ENCODE measurements at regions not wholly inside any gene's neighbourhood (a gene's known extent, or its start where the extent isn't known, plus 50 kb on each side); places are given as distances from the start of the nearest gene placed in this dataset.

DNA sequence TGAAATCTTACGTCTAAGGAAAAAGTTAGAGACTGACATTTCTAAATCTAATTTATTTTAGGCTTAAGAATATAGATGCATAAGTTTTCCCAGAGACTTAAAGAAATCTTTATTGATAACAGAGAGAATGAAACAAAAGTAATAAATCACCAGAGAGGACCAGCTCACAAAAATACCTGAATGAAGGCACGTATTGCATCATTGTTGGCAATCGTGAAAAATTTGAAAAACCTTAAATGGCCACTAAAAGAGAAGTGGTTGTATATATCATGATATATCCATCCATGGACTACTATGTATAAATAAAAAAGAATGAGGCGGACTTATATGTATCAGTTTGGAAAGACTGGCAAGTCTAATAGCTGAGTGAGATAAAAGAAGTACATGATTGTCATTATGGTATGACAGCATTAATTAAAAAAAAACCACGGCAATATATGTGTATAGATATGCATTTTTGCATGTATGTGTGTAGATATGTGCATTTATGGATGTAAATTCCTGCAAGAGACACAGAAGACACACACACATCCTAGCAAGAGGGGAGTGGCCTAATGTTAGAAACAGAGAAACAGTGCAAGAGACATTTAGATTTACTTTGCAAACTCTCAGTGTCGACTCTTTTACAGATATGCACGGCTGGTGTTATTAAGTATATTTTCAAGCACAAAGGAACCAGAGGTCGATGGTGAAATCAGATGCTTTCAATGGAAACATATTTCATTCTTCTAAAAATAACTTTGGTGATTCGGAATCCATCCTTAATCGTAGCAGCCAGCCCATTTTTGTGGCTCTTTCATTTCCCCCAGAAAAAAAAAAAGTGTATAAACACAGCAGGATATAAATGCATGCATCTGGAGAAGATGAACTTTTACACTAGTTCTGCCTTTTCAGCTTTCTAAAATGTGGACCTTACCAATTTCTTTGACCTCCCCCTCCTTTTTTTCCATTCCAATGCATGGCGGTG lies 156.1 kb upstream of the SALL4 start:
- intact Hi-C loops (cut with DNase I): loop anchor here (5.0 kb wide), 1 partner anchor 1344 kb away; no protein-coding TSS in a partner anchor
- DNase-seq (ENCODE audit: extremely low spot score in 2 of 2): no peak
- H3K27ac ChIP-seq: no peak overlapping the region
- H3K9me3 ChIP-seq: no peaks in the 10 kb centered on the region
- no peak overlapping the region for H3K4me3 ChIP-seq
- H3K36me3 ChIP-seq: no peaks in the 10 kb centered on the region
- H3K27me3 ChIP-seq: no peaks in the 10 kb centered on the region
- H3K4me1 ChIP-seq: no peaks in the 10 kb centered on the region
- TF ChIP-seq, protein P1, sequence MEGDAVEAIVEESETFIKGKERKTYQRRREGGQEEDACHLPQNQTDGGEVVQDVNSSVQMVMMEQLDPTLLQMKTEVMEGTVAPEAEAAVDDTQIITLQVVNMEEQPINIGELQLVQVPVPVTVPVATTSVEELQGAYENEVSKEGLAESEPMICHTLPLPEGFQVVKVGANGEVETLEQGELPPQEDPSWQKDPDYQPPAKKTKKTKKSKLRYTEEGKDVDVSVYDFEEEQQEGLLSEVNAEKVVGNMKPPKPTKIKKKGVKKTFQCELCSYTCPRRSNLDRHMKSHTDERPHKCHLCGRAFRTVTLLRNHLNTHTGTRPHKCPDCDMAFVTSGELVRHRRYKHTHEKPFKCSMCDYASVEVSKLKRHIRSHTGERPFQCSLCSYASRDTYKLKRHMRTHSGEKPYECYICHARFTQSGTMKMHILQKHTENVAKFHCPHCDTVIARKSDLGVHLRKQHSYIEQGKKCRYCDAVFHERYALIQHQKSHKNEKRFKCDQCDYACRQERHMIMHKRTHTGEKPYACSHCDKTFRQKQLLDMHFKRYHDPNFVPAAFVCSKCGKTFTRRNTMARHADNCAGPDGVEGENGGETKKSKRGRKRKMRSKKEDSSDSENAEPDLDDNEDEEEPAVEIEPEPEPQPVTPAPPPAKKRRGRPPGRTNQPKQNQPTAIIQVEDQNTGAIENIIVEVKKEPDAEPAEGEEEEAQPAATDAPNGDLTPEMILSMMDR (IDR thresholded peaks at IDR 0.05): no peak
- TF ChIP-seq POLR2A (IDR thresholded peaks at IDR 0.05): no peak
- no peak for TF ChIP-seq POLR2AphosphoS5 (IDR thresholded peaks at IDR 0.05; ENCODE audit: insufficient read depth in 1 of 2, low read depth in 1 of 2)

DNA sequence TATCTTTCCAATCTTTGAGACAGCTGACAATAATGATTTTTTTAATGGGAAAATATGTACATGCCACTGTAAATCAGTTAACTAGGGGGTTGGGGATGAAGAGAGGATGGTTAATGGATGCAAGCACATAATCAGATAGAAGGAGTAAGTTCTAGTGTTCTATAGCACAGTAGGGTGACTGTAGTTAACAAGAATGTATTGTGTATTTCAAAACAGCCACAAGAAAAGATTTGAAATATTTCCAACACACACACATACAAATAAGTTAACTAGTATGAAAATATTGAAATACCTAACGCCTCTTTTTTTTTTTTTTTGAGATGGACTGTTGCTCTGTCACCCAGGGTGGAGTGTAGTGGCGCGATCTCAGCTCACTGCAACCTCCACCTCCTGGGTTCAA lies 153.4 kb upstream of the SALL4 start:
- TF ChIP-seq POLR2A (IDR thresholded peaks at IDR 0.05): no peak
- TF ChIP-seq, protein P1 (IDR thresholded peaks at IDR 0.05): no peak
- no peak for TF ChIP-seq POLR2AphosphoS5 (IDR thresholded peaks at IDR 0.05; ENCODE audit: insufficient read depth in 1 of 2, low read depth in 1 of 2)
- intact Hi-C loops (cut with DNase I): loop anchor here (5.0 kb wide), 1 partner anchor 1347 kb away; no protein-coding TSS in a partner anchor
- no peak overlapping the region for H3K27ac ChIP-seq
- no peaks in the 10 kb centered on the region for H3K4me1 ChIP-seq
- H3K27me3 ChIP-seq: no peaks in the 10 kb centered on the region
- H3K4me3 ChIP-seq: no peak overlapping the region
- H3K36me3 ChIP-seq: no peaks in the 10 kb centered on the region
- H3K9me3 ChIP-seq: no peaks in the 10 kb centered on the region
- no peak for DNase-seq (ENCODE audit: extremely low spot score in 2 of 2)

DNA sequence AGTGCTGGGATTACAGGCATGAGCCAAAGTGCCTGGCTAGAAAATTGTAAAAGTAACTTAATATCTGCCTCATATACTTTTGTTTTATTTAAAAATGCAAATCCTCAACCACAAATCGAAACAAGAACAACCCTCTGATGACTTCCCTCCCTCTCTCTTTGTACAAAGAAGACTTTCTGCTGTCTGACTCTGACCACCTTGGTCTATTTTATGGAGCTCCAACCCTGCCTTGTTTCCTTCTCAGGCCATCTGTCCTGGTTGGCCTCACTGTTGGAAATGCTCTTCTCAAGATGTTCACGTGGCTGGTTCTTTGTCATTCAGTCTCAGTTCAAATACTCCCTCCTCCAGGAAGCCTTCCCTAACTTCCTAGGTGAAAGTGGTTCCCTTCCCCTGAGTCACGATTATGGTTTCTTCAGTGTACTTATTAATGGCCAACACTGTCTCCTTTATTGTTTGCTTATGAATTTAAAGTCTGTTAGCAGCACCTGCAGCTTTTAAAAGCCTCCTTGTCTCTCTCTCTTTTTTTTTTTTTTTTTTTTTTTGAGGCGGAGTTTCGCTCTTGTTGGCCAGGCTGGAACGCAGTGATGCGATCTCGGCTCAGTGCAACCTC lies 151.5 kb upstream of the SALL4 start:
- H3K9me3 ChIP-seq: no peaks in the 10 kb centered on the region
- intact Hi-C loops (cut with DNase I): no loop called here
- no peak overlapping the region for H3K4me3 ChIP-seq
- H3K27ac ChIP-seq: no peak overlapping the region
- H3K27me3 ChIP-seq: no peaks in the 10 kb centered on the region
- no peaks in the 10 kb centered on the region for H3K36me3 ChIP-seq
- no peaks in the 10 kb centered on the region for H3K4me1 ChIP-seq
- DNase-seq (ENCODE audit: extremely low spot score in 2 of 2): no peak
- TF ChIP-seq, protein P1 (IDR thresholded peaks at IDR 0.05): no peak
- TF ChIP-seq POLR2AphosphoS5 (IDR thresholded peaks at IDR 0.05; ENCODE audit: insufficient read depth in 1 of 2, low read depth in 1 of 2): no peak
- no peak for TF ChIP-seq POLR2A (IDR thresholded peaks at IDR 0.05)

DNA sequence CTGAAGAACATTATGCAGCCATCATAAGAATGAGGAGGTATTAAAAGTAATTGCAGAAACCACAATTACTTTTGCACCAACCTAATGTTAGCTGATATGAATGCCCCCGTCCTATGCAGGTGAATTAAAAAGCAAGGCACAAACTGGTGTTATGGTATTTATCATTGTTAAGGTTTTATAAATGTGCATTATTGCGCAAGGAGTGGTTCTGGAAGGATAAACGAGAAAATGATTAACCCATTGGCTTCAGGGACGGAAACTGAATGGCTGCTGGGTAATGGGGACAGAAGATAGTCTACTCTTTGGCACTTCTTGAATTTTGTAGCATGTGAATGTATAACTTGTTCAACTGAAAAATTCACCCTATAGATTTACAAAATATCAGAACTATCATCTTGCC lies 148.6 kb upstream of the SALL4 start:
- no peak overlapping the region for H3K27ac ChIP-seq
- no peaks in the 10 kb centered on the region for H3K36me3 ChIP-seq
- no peaks in the 10 kb centered on the region for H3K27me3 ChIP-seq
- no peak overlapping the region for H3K4me3 ChIP-seq
- H3K9me3 ChIP-seq: no peaks in the 10 kb centered on the region
- no peak for DNase-seq (ENCODE audit: extremely low spot score in 2 of 2)
- H3K4me1 ChIP-seq: no peaks in the 10 kb centered on the region
- no peak for TF ChIP-seq POLR2A (IDR thresholded peaks at IDR 0.05)
- no peak for TF ChIP-seq POLR2AphosphoS5 (IDR thresholded peaks at IDR 0.05; ENCODE audit: insufficient read depth in 1 of 2, low read depth in 1 of 2)
- TF ChIP-seq, protein P1 (IDR thresholded peaks at IDR 0.05): no peak
- intact Hi-C loops (cut with DNase I): no loop called here
